ENCODE measurements at regions not wholly inside any gene's neighbourhood (a gene's known extent, or its start where the extent isn't known, plus 50 kb on each side); places are given as distances from the start of the nearest gene placed in this dataset.
"Not testable (repeated sequence)": the region's sequence is repeated elsewhere in the genome, so short reads cannot be mapped to it uniquely, and the experiment has no call there.

GRCh38 chr2:95685513-95685912 is 93.7 kb downstream of the TRIM43 start:
- H3K4me1 ChIP-seq (ENCODE audit: control insufficient read depth in 1 of 2, insufficient read depth in 2 of 2, low read length in 2 of 2): peaks cover 0 to 4% of the 10 kb centered on the region in 2 donors
- H3K36me3 ChIP-seq (ENCODE audit: control insufficient read depth in 1 of 2, insufficient read depth in 2 of 2, low read length in 2 of 2): no peaks in the 10 kb centered on the region
- no peak overlapping the region for H3K4me3 ChIP-seq (ENCODE audit: low read depth in 1 of 2, low read length in 2 of 2)
- no peaks in the 10 kb centered on the region for H3K9me3 ChIP-seq (ENCODE audit: control insufficient read depth in 1 of 2, low read length in 2 of 2)
- no peak overlapping the region for H3K9ac ChIP-seq (ENCODE audit: low read depth in 1 of 2, low read length in 2 of 2)
- no peaks in the 10 kb centered on the region for H3K27me3 ChIP-seq (ENCODE audit: control insufficient read depth in 1 of 2, insufficient read depth in 2 of 2, low read length in 2 of 2)
- H3K27ac ChIP-seq (ENCODE audit: low read depth, low read length): no peak overlapping the region

GRCh38 chr2:95686056-95686825 is 94.4 kb downstream of the TRIM43 start:
- H3K27ac ChIP-seq (ENCODE audit: low read depth, low read length); H3K9ac ChIP-seq (ENCODE audit: low read depth in 1 of 2, low read length in 2 of 2); H3K27me3 ChIP-seq (ENCODE audit: control insufficient read depth in 1 of 2, insufficient read depth in 2 of 2, low read length in 2 of 2); H3K4me1 ChIP-seq (ENCODE audit: control insufficient read depth in 1 of 2, insufficient read depth in 2 of 2, low read length in 2 of 2); H3K4me3 ChIP-seq (ENCODE audit: low read depth in 1 of 2, low read length in 2 of 2); H3K9me3 ChIP-seq (ENCODE audit: control insufficient read depth in 1 of 2, low read length in 2 of 2); H3K36me3 ChIP-seq (ENCODE audit: control insufficient read depth in 1 of 2, insufficient read depth in 2 of 2, low read length in 2 of 2): not testable (repeated sequence)

GRCh38 chr2:95687852-95688251 is 96.1 kb downstream of the TRIM43 start:
- H3K27ac ChIP-seq (ENCODE audit: low read depth, low read length): not testable (repeated sequence)

GRCh38 chr2:95691210-95691609 is 99.4 kb downstream of the TRIM43 start:
- not testable (repeated sequence) for H3K27ac ChIP-seq (ENCODE audit: low read depth, low read length); H3K4me1 ChIP-seq (ENCODE audit: control insufficient read depth in 1 of 2, insufficient read depth in 2 of 2, low read length in 2 of 2); H3K36me3 ChIP-seq (ENCODE audit: control insufficient read depth in 1 of 2, insufficient read depth in 2 of 2, low read length in 2 of 2); H3K27me3 ChIP-seq (ENCODE audit: control insufficient read depth in 1 of 2, insufficient read depth in 2 of 2, low read length in 2 of 2); H3K9ac ChIP-seq (ENCODE audit: low read depth in 1 of 2, low read length in 2 of 2); H3K9me3 ChIP-seq (ENCODE audit: control insufficient read depth in 1 of 2, low read length in 2 of 2); H3K4me3 ChIP-seq (ENCODE audit: low read depth in 1 of 2, low read length in 2 of 2)

More at GRCh38 chr2:95687852-95688251, 96.1 kb downstream of the TRIM43 start:
- H3K9me3 ChIP-seq (ENCODE audit: control insufficient read depth in 1 of 2, low read length in 2 of 2); H3K36me3 ChIP-seq (ENCODE audit: control insufficient read depth in 1 of 2, insufficient read depth in 2 of 2, low read length in 2 of 2); H3K27me3 ChIP-seq (ENCODE audit: control insufficient read depth in 1 of 2, insufficient read depth in 2 of 2, low read length in 2 of 2); H3K4me1 ChIP-seq (ENCODE audit: control insufficient read depth in 1 of 2, insufficient read depth in 2 of 2, low read length in 2 of 2); H3K4me3 ChIP-seq (ENCODE audit: low read depth in 1 of 2, low read length in 2 of 2); H3K9ac ChIP-seq (ENCODE audit: low read depth in 1 of 2, low read length in 2 of 2): not testable (repeated sequence)

- not testable (repeated sequence) for H3K9me3 ChIP-seq (ENCODE audit: control insufficient read depth in 1 of 2, low read length in 2 of 2); H3K36me3 ChIP-seq (ENCODE audit: control insufficient read depth in 1 of 2, insufficient read depth in 2 of 2, low read length in 2 of 2); H3K4me3 ChIP-seq (ENCODE audit: low read depth in 1 of 2, low read length in 2 of 2); H3K9ac ChIP-seq (ENCODE audit: low read depth in 1 of 2, low read length in 2 of 2); H3K27ac ChIP-seq (ENCODE audit: low read depth, low read length); H3K27me3 ChIP-seq (ENCODE audit: control insufficient read depth in 1 of 2, insufficient read depth in 2 of 2, low read length in 2 of 2); H3K4me1 ChIP-seq (ENCODE audit: control insufficient read depth in 1 of 2, insufficient read depth in 2 of 2, low read length in 2 of 2)
Measured at GRCh38 chr2:95693071-95693846, 101.5 kb downstream of the TRIM43 start.

- H3K27me3 ChIP-seq (ENCODE audit: control insufficient read depth in 1 of 2, insufficient read depth in 2 of 2, low read length in 2 of 2): no peaks in the 10 kb centered on the region
- H3K9me3 ChIP-seq (ENCODE audit: control insufficient read depth in 1 of 2, low read length in 2 of 2): no peaks in the 10 kb centered on the region
- peaks cover 0 to 5% of the 10 kb centered on the region in 2 donors for H3K4me1 ChIP-seq (ENCODE audit: control insufficient read depth in 1 of 2, insufficient read depth in 2 of 2, low read length in 2 of 2)
- H3K36me3 ChIP-seq (ENCODE audit: control insufficient read depth in 1 of 2, insufficient read depth in 2 of 2, low read length in 2 of 2): no peaks in the 10 kb centered on the region
- no peak overlapping the region for H3K9ac ChIP-seq (ENCODE audit: low read depth in 1 of 2, low read length in 2 of 2)
- no peak overlapping the region for H3K27ac ChIP-seq (ENCODE audit: low read depth, low read length)
- no peak overlapping the region for H3K4me3 ChIP-seq (ENCODE audit: low read depth in 1 of 2, low read length in 2 of 2)
Measured at GRCh38 chr2:95695613-95696012, 103.8 kb downstream of the TRIM43 start.

GRCh38 chr2:95698146-95698545 is 106.3 kb downstream of the TRIM43 start:
- H3K27ac ChIP-seq (ENCODE audit: low read depth, low read length): no peak overlapping the region
- H3K9me3 ChIP-seq (ENCODE audit: control insufficient read depth in 1 of 2, low read length in 2 of 2): no peaks in the 10 kb centered on the region
- H3K27me3 ChIP-seq (ENCODE audit: control insufficient read depth in 1 of 2, insufficient read depth in 2 of 2, low read length in 2 of 2): no peaks in the 10 kb centered on the region
- H3K36me3 ChIP-seq (ENCODE audit: control insufficient read depth in 1 of 2, insufficient read depth in 2 of 2, low read length in 2 of 2): no peaks in the 10 kb centered on the region
- H3K4me1 ChIP-seq (ENCODE audit: control insufficient read depth in 1 of 2, insufficient read depth in 2 of 2, low read length in 2 of 2): peaks cover 0 to 5% of the 10 kb centered on the region in 2 donors
- H3K4me3 ChIP-seq (ENCODE audit: low read depth in 1 of 2, low read length in 2 of 2): no peak overlapping the region
- H3K9ac ChIP-seq (ENCODE audit: low read depth in 1 of 2, low read length in 2 of 2): no peak overlapping the region

GRCh38 chr2:95699201-95700184 is 107.7 kb downstream of the TRIM43 start:
- not testable (repeated sequence) for H3K9ac ChIP-seq (ENCODE audit: low read depth in 1 of 2, low read length in 2 of 2); H3K36me3 ChIP-seq (ENCODE audit: control insufficient read depth in 1 of 2, insufficient read depth in 2 of 2, low read length in 2 of 2); H3K4me3 ChIP-seq (ENCODE audit: low read depth in 1 of 2, low read length in 2 of 2); H3K27me3 ChIP-seq (ENCODE audit: control insufficient read depth in 1 of 2, insufficient read depth in 2 of 2, low read length in 2 of 2); H3K9me3 ChIP-seq (ENCODE audit: control insufficient read depth in 1 of 2, low read length in 2 of 2); H3K4me1 ChIP-seq (ENCODE audit: control insufficient read depth in 1 of 2, insufficient read depth in 2 of 2, low read length in 2 of 2); H3K27ac ChIP-seq (ENCODE audit: low read depth, low read length)

GRCh38 chr2:95700519-95700918 is 108.7 kb downstream of the TRIM43 start:
- Histone ChIP-seq H3K27ac (ENCODE audit: low read depth, low read length) (no peak overlapping the region), H3K36me3 (ENCODE audit: control insufficient read depth in 1 of 2, insufficient read depth in 2 of 2, low read length in 2 of 2) (no peaks in the 10 kb centered on the region), H3K27me3 (ENCODE audit: control insufficient read depth in 1 of 2, insufficient read depth in 2 of 2, low read length in 2 of 2) (no peaks in the 10 kb centered on the region)

GRCh38 chr2:95702471-95702870 is 110.7 kb downstream of the TRIM43 start:
- Histone ChIP-seq H3K27me3 (ENCODE audit: control insufficient read depth in 1 of 2, insufficient read depth in 2 of 2, low read length in 2 of 2) (no peaks in the 10 kb centered on the region), H3K4me3 (ENCODE audit: low read depth in 1 of 2, low read length in 2 of 2) (no peak overlapping the region), H3K27ac (ENCODE audit: low read depth, low read length) (no peak overlapping the region), H3K9me3 (ENCODE audit: control insufficient read depth in 1 of 2, low read length in 2 of 2) (no peaks in the 10 kb centered on the region), H3K9ac (ENCODE audit: low read depth in 1 of 2, low read length in 2 of 2) (no peak overlapping the region), H3K36me3 (ENCODE audit: control insufficient read depth in 1 of 2, insufficient read depth in 2 of 2, low read length in 2 of 2) (no peaks in the 10 kb centered on the region), H3K4me1 (ENCODE audit: control insufficient read depth in 1 of 2, insufficient read depth in 2 of 2, low read length in 2 of 2) (peaks cover 0 to 5% of the 10 kb centered on the region in 2 donors)

More at GRCh38 chr2:95700519-95700918, 108.7 kb downstream of the TRIM43 start:
- Histone ChIP-seq H3K4me3 (ENCODE audit: low read depth in 1 of 2, low read length in 2 of 2) (no peak overlapping the region), H3K4me1 (ENCODE audit: control insufficient read depth in 1 of 2, insufficient read depth in 2 of 2, low read length in 2 of 2) (peaks cover 0 to 5% of the 10 kb centered on the region in 2 donors), H3K9me3 (ENCODE audit: control insufficient read depth in 1 of 2, low read length in 2 of 2) (no peaks in the 10 kb centered on the region), H3K9ac (ENCODE audit: low read depth in 1 of 2, low read length in 2 of 2) (no peak overlapping the region)
